ENCODE measurements at regions not wholly inside any gene's neighbourhood (a gene's known extent, or its start where the extent isn't known, plus 50 kb on each side); places are given as distances from the start of the nearest gene placed in this dataset.

GRCh38 chr5:15236911-15237508 is 263.0 kb upstream of the FBXL7 start:
- Histone ChIP-seq H3K27ac (no peak overlapping the region), H3K4me3 (no peak overlapping the region), H3K9me3 (no peaks in the 10 kb centered on the region), H3K36me3 (no peaks in the 10 kb centered on the region), H3K4me1 (replicated peaks) (no peaks in the 10 kb centered on the region), H3K27me3 (replicated peaks; ENCODE audit: insufficient read depth) (no peaks in the 10 kb centered on the region)
- 67% methylated on average over 4 of the region's 4 CpGs for WGBS
- DNase-seq (ENCODE audit: low spot score): no peak
- intact Hi-C loops (cut with DNase I): loop anchor here (5.0 kb wide), 1 partner anchor 265 kb away; the partner anchor contains the start of gene FBXL7
- no peak for TF ChIP-seq CTCF (IDR thresholded peaks at IDR 0.05)
- no peak for TF ChIP-seq POLR2AphosphoS5 (IDR thresholded peaks at IDR 0.05)
- TF ChIP-seq POLR2A (IDR thresholded peaks at IDR 0.05): no peak

- intact Hi-C loops (cut with DNase I): loop anchor here (5.0 kb wide), 1 partner anchor 267 kb away; the partner anchor contains the start of gene FBXL7
- no peak for DNase-seq (ENCODE audit: low spot score)
- H3K27me3 ChIP-seq (replicated peaks; ENCODE audit: insufficient read depth): no peaks in the 10 kb centered on the region
- no peaks in the 10 kb centered on the region for H3K9me3 ChIP-seq
- WGBS: 84% methylated on average over 1 of the region's 1 CpG
- H3K4me3 ChIP-seq: no peak overlapping the region
- TF ChIP-seq POLR2A (IDR thresholded peaks at IDR 0.05): no peak
- TF ChIP-seq CTCF (IDR thresholded peaks at IDR 0.05): no peak
- TF ChIP-seq POLR2AphosphoS5 (IDR thresholded peaks at IDR 0.05): no peak
- H3K4me1 ChIP-seq (replicated peaks): no peaks in the 10 kb centered on the region
- H3K27ac ChIP-seq: no peak overlapping the region
- H3K36me3 ChIP-seq: no peaks in the 10 kb centered on the region
These were observed 265.1 kb upstream of the FBXL7 start for GRCh38 chr5:15234911-15235310.

- intact Hi-C loops (cut with DNase I): no loop called here
- Histone ChIP-seq H3K27me3 (replicated peaks; ENCODE audit: insufficient read depth) (no peaks in the 10 kb centered on the region), H3K36me3 (no peaks in the 10 kb centered on the region), H3K27ac (no peak overlapping the region), H3K4me1 (replicated peaks) (no peaks in the 10 kb centered on the region), H3K4me3 (no peak overlapping the region), H3K9me3 (no peaks in the 10 kb centered on the region)
- TF ChIP-seq POLR2AphosphoS5 (IDR thresholded peaks at IDR 0.05): no peak
- no peak for TF ChIP-seq CTCF (IDR thresholded peaks at IDR 0.05)
- no peak for TF ChIP-seq POLR2A (IDR thresholded peaks at IDR 0.05)
- DNase-seq (ENCODE audit: low spot score): no peak
- 39% methylated on average over 2 of the region's 2 CpGs for WGBS
These were observed 265.6 kb upstream of the FBXL7 start for GRCh38 chr5:15234366-15234765.

GRCh38 chr5:15233566-15233965 is 266.4 kb upstream of the FBXL7 start:
- H3K36me3 ChIP-seq: no peaks in the 10 kb centered on the region
- no peaks in the 10 kb centered on the region for H3K27me3 ChIP-seq (replicated peaks; ENCODE audit: insufficient read depth)
- WGBS: 59% methylated on average over 8 of the region's 8 CpGs
- no peak overlapping the region for H3K27ac ChIP-seq
- no peaks in the 10 kb centered on the region for H3K4me1 ChIP-seq (replicated peaks)
- H3K9me3 ChIP-seq: no peaks in the 10 kb centered on the region
- no peak for TF ChIP-seq POLR2AphosphoS5 (IDR thresholded peaks at IDR 0.05)
- no peak for TF ChIP-seq CTCF (IDR thresholded peaks at IDR 0.05)
- no peak for DNase-seq (ENCODE audit: low spot score)
- intact Hi-C loops (cut with DNase I): no loop called here
- no peak overlapping the region for H3K4me3 ChIP-seq

- Histone ChIP-seq H3K4me1 (replicated peaks) (no peaks in the 10 kb centered on the region), H3K4me3 (no peak overlapping the region), H3K9me3 (no peaks in the 10 kb centered on the region), H3K27me3 (replicated peaks; ENCODE audit: insufficient read depth) (no peaks in the 10 kb centered on the region), H3K36me3 (no peaks in the 10 kb centered on the region), H3K27ac (no peak overlapping the region)
- intact Hi-C loops (cut with DNase I): no loop called here
- no peak for DNase-seq (ENCODE audit: low spot score)
- whole genome bisulfite sequencing: 26% methylated on average over 2 of the region's 2 CpGs
- TF ChIP-seq POLR2AphosphoS5 (IDR thresholded peaks at IDR 0.05) (no peak), CTCF (IDR thresholded peaks at IDR 0.05) (no peak), POLR2A (IDR thresholded peaks at IDR 0.05) (no peak)
These were observed 277.8 kb upstream of the FBXL7 start for GRCh38 chr5:15222156-15222555.
